NCI-H146 (cell line): ENCODE measurements at regions not wholly inside any gene's neighbourhood (a gene's known extent, or its start where the extent isn't known, plus 50 kb on each side); places are given as distances from the start of the nearest gene placed in this dataset.

ENCODE experiments used
- DNase-seq: peaks from one replicate; lab custom pipeline; 2025; lab: John Stamatoyannopoulos, UW

DNA sequence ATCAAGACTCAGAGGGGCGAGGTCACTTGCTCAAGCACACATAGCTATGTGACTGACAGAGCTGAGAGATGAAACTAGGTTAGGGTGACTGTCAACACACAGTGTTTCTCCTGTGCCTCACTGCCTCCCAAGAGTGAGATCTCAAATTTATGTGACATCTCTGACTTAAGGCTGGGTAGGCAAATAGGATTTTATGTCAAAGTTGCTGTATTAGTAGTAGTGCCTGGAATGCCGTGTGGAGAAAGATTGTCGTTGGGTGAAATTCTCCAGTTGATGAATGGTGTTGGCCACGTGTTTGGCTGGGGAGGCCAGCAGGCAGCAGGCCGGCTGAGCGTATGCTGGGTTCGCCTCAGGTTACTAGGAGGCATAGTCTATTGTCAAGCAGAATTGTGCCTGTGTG, 148.3 kb upstream of the BMPER start:
- DNase-seq: no peak

DNA sequence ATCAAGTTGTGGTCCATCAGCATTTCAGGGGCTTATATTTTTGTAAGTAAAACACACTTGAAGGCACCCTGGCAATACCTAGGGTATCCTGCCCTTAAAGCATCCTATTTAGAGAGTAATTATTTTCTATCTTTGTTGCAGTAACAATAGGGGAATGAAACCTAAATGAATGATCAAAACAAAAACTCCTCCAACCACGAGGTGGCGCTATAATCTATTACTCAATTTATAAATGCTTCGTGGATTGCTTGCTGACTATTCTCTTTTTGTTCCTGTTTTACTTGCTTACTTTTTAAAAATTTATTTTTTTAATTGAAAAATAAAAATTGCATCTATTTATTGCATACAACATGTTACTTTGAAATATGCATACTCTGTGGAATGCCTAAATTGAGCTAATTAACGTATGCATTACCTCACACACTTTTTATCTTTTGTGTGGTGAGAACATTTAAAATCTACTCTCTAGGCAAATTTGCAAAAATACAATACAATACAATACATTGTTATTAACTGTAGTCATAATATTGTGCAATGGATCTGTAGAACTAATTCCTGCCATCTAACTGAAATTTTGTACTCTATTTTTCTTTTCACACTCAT, 147.7 kb upstream of the BMPER start:
- DNase-seq: no peak

DNA sequence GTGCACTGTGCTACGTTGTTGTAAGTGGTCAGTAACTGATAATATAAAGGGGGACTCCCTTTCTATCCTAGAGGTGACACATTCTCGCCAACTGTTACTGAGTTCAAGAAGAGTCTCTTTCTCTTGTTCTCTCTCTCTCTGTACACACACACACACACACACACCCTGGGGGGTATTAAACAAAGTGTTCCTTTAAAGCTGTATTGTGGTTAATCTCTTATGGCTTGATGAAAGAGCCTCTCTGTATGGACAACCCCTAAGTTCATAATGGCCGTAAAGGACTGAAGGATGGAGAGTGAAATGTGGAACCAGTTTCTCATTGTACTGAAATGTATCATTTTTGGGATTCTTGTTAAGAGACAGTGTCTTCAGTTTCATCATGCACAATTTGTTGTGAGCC, 145.2 kb upstream of the BMPER start:
- no peak for DNase-seq

DNA sequence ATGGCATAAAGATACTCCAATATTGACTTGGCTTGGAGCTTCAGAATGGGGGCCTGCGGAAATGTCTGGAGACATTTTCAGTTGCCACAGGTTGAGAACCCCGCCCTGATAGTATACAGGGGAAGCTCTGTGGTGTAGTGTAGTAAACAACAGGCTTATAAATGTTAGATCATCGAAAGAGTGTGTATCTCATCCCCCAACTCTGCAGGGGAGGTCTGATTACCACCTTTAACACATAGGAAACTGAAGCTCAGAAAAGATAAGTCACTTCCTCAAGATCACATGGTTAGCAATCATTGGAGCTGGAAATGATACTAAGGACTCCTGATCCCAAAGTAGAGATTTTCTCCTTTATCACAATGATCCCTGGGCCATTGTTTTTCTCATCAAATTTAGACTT, 144.5 kb upstream of the BMPER start:
- no peak for DNase-seq

DNA sequence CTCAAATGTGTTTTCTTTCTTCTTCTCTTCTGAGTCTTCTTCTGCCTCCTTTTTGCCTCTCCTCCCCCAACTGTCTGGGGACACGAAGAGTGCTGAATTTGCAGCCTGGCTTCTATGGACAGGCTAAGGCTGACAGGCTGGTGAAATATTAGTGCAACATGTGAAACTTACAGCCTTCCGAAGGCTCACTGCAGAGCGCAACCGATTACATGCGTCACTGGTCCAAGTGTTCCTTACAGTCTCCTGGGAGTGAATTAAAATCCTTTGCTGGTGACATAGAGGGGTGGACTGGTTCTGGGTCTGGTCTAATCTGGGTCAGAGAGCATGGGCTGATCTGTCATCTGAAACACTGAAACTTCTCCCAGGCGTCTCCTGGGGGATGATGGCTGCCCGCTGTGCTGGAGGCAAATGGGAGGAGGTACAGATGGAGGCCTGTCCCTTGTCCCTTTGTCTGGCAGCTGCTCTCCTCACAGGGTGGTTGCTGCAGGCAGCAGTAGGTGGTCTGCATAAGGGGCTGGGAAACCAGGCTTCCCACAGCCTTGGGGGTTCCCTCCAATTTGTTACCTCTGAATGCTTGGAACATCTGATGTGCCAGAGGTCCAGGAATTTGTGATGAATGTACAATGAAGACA, 143.8 kb upstream of the BMPER start:
- DNase-seq: no peak

DNA sequence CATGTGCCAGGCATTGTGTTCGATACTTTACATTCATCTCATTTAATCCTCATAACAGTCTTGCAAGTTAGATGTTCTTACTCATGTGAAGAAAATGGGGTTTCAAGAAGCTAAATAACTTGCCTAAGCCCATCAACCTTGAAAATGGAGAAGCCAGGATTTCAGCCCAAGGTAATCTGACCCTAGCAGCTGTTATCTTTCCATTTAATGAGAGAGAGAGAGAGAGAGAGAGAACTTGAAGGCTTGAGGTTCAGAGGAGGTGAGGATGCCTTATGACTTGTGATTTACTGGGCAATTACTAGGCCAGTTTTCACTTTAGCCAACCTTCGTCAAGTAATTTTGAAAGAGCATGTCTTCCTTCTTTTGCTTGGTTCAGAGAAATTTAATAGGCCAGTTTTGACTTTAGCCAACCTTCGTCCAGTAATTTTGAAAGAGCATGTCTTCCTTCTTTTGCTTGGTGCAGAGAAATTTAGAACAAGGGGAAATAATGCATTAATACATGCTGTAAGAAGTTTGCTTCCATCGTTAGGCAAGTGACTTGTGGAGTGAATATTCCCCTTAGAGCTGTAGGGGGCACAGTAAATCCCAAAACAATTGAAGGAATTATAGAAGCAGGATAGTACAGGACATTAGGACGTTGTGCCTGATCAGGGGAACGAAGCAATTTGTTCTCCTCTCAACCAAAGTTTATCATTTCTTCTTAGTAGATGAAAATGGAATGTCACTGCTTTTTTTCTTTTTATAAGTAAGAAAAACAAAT, 143.0 kb upstream of the BMPER start:
- no peak for DNase-seq

DNA sequence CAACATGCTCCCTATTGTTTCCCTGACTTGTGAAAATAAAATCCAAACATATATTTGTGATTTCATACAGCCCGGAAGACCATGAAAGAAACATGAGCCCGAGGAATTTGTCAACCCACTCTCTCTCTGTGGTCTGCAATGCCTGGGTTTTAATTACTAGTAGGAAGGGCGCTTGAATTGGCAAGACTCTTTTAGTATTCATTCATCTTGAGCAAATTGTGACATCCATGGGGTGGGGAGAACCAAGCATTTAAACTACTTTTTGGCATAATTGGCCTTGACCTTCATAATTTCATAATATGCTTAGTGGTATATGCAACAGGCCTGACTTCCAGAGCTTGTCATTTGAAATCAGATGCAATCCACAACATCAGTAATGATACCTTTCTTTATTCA, 142.4 kb upstream of the BMPER start:
- DNase-seq: no peak

DNA sequence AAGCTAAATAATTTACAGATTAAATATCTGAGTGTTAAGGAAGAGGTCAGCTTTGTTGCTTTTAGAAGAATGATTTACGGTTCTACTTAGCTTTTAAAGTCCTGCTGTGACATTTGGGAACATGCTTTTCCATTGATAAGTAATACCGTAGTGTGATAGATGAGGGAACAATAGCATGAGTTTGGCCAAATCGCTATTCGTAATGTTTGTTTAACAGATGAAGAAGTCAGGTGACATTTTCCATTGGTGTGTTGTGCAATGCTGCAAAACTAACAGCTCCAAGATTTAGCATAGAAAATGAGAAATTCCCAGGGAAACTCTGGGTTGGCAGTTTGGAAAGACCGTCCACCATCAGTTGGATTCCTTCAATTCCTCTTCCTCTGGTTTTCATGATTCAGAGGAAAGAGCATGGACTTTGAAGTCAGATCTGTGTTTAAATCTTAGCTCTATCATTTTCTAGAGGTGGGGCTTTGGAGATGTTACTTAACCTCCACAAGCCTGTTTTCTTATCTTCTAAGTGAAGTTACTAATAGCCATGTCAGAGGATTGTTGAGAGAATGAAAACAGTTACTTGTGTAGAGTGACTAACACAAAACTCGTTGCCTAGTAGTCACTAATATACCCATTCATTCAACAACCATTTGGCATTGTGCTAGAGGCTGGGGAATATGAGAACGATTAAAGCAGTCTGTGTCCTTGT, 140.4 kb upstream of the BMPER start:
- no peak for DNase-seq

DNA sequence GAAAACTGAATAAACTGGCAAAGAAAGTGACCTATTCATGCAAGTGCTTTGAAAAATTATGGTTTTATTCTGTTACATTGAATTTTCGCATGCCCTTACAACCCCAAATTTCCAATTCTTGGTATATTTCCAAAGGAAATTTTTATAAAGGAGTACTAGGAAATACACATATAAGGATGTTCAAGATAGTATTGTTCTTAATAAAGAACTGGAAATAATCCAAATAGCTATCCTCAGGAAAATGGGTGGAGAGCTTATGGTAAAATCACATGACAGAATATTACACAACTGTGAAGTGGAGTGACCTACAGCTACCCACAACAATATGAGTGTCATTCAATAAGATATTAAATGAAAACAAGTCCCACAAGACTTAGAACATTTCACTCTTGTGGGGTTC, 138.9 kb upstream of the BMPER start:
- no peak for DNase-seq

DNA sequence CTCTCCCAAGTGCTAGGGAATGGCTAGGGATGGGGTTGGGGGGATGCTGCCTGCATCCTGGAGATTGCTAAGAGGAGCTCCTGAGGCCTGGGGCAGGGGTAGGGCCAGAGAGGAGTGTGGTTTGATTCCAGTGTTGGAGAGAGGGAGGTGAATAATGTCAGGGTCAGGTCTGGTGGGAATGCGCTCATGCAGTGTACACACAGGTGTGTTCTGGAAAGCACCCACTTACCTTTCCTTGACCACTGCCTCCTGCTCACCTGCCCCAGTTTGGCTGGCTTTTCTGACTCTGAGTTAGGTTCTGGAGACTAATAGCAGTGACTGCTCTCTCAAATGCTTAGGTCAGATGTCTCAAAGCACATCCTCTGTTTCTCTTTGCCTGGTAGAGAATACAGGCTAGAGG, 135.4 kb upstream of the BMPER start:
- DNase-seq: no peak

DNA sequence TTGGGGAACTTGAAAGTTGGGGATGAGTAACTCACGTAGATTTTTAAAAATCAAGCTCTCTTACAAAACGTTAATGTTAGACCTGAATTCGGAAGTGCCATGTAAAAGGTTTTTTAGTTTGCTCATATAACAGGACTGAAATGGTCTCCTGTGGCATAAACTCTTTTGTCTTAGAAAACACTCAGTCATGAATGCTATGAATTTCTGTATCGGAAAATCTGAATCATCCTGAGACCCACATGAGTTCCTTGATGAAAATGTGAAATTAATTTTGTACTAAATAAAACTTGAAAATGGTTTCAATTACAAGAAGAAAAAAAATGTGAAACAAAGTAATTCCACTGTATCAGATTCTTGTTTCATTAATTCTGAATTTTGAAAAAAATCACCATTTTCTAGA, 134.8 kb upstream of the BMPER start:
- no peak for DNase-seq

DNA sequence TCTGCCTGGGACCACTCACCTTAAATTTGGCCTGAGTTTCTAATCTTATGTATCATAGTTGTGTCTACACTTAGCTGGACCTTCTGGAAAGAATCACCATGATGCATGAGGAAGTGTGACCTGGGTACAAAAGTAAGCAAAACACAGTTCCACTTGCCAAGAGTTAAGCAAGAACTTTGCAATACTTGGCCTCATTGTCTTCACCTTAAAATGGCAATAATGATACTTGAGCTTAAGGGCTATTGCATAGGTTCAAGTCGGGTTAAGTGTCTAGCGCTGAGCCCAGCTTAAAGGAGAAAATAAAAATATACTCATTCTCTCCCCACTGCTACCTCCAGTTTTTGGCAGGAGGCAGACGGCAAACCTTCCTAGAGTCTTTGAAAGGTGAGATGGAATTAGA, 133.9 kb upstream of the BMPER start:
- no peak for DNase-seq

DNA sequence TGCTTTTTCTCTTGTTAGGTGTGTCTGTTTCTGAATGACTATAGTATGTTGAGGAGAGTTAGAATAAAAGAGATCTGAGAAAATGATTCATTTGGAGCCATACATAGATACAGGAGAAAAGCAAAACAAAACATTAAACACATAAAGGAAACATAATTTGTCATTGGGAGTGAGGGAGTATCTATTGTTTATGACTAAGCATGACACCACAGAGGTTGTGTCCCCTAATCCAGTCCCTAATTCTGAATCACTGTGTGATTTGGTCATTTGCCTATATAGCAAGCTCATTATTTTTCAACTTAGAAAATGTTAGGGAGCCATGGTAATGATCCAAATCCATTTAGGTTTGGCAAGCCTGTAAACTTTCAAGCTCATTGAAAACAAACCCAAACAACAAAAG, 132.3 kb upstream of the BMPER start:
- DNase-seq: no peak

DNA sequence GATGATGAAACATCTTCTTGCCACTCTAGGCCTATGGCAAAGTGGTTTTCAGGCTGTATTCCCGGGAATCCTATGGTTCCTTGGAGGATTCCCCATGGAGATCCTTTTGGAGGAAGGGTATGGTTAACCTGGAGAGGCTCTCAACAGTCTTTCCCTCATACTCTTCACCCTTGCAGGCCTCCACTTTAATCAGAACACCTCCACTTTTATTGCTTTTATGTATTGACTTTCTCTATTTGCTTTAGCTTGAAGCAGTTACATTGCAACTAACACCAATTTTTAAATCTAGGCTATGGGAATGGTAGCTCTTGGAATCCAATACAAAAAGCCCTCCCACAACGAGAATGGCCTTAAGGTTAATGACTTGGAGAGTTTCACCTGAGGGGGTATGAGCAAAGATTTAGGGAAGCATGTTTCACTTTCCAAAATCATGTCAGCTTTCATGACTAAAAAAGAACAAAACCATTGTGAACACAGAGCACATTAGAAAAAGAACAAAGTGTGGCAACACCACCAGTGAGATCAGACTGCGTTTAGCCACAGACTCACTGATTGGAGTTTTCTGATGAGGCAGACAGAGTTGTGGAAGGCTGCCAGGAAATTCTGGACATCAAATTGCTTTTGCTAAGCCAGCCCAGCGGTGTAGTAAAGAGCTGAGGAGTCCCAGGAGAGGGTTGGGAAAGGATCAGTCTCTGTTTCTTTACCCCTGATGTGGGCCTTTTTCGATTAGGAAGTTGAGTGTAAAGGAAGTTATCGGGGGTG, 130.4 kb upstream of the BMPER start:
- no peak for DNase-seq

DNA sequence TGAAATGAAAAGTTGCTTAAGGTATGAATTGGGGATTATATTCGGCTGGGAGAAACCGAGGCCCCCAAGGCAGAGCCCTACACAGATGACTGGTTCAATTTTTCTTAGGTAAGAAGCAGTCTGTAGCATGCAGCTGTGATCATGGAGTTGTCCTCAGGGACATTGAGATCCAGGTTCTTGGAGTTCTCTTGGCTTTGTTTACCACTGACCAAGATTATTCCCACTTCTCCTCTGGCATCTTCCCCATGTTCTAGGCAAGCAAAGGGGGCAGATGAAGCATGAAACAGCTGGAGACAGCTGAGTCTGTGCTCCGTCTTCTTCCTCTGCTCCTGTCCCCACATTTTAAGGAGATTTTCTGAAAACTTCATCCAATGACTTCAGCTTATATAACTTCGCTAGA, 129.5 kb upstream of the BMPER start:
- no peak for DNase-seq

DNA sequence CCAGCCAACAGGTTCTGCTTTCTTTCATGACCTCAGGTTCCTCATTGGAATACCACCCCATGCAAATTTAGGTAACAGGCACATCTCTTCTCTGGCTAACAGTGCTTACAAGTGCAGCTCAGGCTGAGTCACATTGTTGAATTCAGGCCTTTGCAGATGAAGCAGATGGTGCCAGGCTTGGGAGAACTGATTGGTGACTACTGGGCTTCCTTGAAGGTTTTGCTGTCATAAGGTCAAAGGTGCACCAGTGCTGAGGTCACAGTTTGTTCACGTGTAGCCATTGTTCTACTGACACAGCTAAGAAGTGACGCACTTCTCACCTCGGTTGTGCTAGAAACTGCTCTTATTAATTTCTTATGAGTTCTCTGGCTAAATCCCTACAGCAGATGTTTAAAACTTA, 128.6 kb upstream of the BMPER start:
- no peak for DNase-seq

DNA sequence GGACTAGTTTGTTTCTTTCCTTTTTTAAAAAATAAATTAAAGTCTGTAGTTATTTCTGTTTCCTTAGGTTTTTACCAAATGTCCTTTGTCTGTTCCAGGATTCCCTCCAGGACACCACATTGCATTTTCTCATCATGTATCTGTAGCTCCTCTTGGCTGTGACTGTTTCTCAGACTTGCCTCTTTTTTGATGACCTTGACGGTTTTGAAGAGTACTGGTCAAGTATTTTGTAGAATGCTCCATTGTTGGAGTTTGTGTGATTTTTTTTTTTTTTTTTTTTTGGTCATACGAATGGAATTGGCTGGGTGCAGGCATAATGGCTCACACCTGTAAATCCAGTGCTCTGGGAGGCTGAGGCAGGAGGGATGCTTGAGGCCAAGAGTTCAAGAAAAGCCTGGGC, 127.1 kb upstream of the BMPER start:
- no peak for DNase-seq

DNA sequence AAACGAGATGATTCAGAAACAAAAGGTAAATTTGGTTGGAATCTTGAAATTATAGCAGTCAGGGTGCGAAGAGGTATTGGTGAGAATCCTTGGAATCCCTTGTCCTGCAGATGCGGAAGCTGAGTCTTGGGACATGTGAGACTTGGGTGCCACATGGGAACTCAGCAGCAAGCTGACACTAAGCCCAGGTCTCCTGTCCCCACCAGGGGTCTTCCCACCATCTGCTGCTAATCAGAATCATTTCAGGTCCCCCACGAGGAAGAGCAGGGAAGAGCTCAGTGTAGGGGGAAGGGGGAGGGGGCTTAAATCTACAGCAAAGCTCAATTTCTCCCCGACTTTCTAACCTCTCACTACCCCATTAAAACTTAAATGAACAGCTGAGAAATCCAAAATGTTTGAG, 126.1 kb upstream of the BMPER start:
- DNase-seq: no peak

DNA sequence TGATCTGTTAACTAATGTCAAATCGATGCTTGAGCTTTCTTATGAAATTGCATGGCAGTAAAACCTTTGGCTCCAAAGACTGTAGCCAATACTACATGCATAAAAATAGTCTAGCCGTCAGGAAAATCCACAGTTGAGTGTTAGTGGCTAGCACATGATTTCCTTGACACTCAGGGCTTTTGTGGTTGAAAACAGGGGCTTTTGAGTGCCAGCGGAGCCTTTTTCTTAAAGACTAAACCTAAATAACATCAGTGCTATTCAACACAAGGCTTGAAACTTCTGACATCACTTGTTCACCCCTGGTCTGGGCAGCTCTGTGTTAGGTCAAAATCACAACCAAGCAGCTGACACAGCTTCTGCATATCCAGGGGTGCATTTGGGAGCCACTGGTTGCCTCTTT, 124.2 kb upstream of the BMPER start:
- no peak for DNase-seq

DNA sequence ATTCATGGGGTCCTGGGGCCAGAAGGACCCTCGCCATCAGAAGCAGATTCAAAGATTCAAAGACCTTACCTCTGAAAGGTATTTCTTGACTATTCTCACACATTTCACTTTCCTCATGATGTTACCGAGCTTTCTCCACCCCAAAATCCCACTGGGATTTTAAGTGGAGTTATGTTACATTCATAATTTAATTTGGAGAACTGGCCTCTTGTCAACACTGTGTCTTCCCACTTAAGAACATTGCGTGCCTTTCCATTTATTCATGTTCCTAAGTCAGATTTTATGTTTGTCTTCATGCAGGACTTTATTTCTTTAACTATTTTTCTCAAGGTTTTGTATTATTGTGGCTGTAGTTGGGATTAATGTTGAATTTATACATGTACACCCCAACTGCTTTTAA, 123.5 kb upstream of the BMPER start:
- DNase-seq: no peak

DNA sequence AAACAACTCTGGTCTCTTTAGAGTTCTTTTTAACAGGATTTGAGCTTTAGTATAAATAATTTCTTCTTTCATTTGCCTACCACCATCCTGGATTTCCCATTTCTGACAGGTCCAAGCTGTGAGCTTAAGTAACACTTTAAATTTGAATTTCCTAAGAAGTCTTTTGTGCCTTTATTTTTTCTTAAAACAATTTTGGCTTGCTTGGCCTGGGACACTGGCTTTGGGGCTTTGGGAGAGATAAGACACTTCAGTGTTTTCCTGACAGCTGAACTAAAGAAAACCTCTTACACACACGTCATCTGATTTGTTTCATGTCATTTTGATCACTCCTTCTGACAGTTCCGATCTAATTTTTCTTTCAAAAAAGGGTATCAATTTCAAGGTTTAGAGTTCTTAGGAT, 121.3 kb upstream of the BMPER start:
- DNase-seq: no peak

DNA sequence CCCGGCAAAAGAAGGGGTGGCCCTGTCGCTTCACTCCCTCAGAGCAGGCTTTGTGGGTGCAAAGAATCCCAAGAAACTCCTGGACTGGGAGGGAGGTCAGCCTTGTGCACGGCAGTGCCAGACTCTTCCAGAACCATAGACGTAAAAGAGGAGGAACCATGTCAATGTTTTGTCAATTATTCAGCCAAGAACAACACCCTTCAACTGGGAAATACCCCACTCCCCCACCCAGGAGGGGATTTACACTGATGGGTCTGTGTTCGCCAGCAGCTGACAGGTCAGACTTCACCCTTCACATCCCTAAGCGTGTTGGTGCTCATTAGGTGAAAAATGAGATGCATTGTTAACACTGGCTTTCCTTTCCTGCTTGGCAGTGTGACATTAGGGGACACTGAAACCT, 116.8 kb upstream of the BMPER start:
- no peak for DNase-seq
